Transverse colon (tissue), 4 donors: ENCODE measurements at regions not wholly inside any gene's neighbourhood (a gene's known extent, or its start where the extent isn't known, plus 50 kb on each side); places are given as distances from the start of the nearest gene placed in this dataset.

Source experiments
- POLR2A ChIP-seq: fragments of 450-650 bp; IDR thresholded peaks from one replicate; pipeline ENCODE4 v1.6.1; 2016; ENCODE audit warnings: antibody characterized with exemption, mild to moderate bottlenecking, moderate library complexity
- POLR2AphosphoS5 ChIP-seq, 3 donors: sonication (generic); formaldehyde crosslinking; IDR thresholded peaks; one replicate each; pipeline ENCODE4 v1.6.1; 2016; ENCODE audit warnings: antibody characterized with exemption in 3 of 3
- TF ChIP-seq, protein P1 (sequence below), 5 experiments: fragments of 200-600 bp in 3 of 5; fragments of 450-650 bp in 2 of 5; sonication (generic) in 3 of 5; IDR thresholded peaks; 1 replicate in 2 of 5; 2 replicates in 3 of 5; pipeline ENCODE4 v1.5.1; 2016 to 2017; ENCODE audit warnings: antibody characterized with exemption in 5 of 5, inconsistent platforms in 3 of 5, mild to moderate bottlenecking in 2 of 5, moderate library complexity in 1 of 5

DNA sequence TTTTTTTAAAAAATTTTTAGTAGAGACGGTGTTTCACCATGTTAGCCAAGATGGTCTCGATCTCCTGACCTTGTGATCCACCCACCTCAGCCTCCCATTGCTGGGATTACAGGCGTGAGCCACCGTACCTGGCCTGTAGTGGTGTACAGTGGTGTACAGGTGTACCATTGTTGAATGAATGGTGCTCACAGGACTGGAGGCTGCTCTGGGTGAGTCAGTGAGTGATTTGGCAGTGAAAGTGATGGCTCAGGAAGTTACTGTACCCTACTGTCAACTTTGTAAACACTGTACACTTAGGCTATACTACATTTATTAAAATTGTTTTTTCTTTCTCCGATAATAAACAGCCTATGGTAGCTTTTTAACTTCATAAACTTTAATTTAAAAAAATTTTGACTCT lies 122.8 kb upstream of the EEF1E1 start:
- no peak for TF ChIP-seq POLR2A
- TF ChIP-seq, protein P1, sequence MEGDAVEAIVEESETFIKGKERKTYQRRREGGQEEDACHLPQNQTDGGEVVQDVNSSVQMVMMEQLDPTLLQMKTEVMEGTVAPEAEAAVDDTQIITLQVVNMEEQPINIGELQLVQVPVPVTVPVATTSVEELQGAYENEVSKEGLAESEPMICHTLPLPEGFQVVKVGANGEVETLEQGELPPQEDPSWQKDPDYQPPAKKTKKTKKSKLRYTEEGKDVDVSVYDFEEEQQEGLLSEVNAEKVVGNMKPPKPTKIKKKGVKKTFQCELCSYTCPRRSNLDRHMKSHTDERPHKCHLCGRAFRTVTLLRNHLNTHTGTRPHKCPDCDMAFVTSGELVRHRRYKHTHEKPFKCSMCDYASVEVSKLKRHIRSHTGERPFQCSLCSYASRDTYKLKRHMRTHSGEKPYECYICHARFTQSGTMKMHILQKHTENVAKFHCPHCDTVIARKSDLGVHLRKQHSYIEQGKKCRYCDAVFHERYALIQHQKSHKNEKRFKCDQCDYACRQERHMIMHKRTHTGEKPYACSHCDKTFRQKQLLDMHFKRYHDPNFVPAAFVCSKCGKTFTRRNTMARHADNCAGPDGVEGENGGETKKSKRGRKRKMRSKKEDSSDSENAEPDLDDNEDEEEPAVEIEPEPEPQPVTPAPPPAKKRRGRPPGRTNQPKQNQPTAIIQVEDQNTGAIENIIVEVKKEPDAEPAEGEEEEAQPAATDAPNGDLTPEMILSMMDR (IDR thresholded peaks at IDR 0.05): no peak
- no peak for TF ChIP-seq POLR2AphosphoS5 (IDR thresholded peaks at IDR 0.05)
